22Rv1 (cell line): ENCODE measurements at regions not wholly inside any gene's neighbourhood (a gene's known extent, or its start where the extent isn't known, plus 50 kb on each side); places are given as distances from the start of the nearest gene placed in this dataset.

Source experiments
- ZFX ChIP-seq: fragments of 450-650 bp; IDR thresholded peaks from 2 replicates; pipeline ENCODE4 v1.6.1; 2017; ENCODE audit warnings: antibody characterized with exemption, borderline replicate concordance
- TF ChIP-seq, protein P1 (sequence below): fragments of 450-650 bp; IDR thresholded peaks from 2 replicates; pipeline ENCODE4 v1.5.1; 2017; ENCODE audit warnings: mild to moderate bottlenecking

DNA sequence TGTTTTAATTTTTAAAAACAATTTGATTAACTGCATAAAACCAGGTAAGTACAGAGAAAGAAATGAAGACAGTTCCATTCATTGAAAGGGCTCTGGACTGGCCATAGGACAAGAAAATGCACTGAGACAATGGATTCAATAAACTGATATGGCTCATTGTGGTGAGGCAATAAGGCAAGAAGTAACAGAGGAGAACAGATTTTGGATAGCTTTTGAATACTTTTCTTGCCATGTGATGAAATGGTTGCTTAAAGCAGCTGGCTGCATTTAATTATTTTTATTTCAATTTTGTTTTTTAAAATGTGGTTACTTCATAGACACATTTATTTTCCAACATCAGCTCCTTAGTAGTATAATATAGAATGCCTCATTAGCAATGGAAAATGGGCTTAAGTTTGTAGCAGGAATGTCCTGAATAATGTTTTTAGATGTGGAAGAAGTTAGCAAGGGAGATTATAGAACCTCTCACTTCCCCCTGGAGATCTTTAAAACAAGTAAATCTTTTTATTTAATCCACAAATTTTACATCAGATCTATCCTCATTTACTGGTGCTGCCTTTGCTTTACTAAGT is 646.9 kb upstream of the ZEB2 start:
- TF ChIP-seq, protein P1, sequence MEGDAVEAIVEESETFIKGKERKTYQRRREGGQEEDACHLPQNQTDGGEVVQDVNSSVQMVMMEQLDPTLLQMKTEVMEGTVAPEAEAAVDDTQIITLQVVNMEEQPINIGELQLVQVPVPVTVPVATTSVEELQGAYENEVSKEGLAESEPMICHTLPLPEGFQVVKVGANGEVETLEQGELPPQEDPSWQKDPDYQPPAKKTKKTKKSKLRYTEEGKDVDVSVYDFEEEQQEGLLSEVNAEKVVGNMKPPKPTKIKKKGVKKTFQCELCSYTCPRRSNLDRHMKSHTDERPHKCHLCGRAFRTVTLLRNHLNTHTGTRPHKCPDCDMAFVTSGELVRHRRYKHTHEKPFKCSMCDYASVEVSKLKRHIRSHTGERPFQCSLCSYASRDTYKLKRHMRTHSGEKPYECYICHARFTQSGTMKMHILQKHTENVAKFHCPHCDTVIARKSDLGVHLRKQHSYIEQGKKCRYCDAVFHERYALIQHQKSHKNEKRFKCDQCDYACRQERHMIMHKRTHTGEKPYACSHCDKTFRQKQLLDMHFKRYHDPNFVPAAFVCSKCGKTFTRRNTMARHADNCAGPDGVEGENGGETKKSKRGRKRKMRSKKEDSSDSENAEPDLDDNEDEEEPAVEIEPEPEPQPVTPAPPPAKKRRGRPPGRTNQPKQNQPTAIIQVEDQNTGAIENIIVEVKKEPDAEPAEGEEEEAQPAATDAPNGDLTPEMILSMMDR: no peak
- no peak for TF ChIP-seq ZFX
